MCF 10A (cell line): ENCODE measurements at regions not wholly inside any gene's neighbourhood (a gene's known extent, or its start where the extent isn't known, plus 50 kb on each side); places are given as distances from the start of the nearest gene placed in this dataset.

Source experiments
- BruUV-seq: library from RNA; stranded (reverse); fragments of 400-500 nt; replicated peaks from 2 replicates; lab custom pipeline; 2021; lab: Mats Ljungman, UMichigan
- CTCF ChIA-PET: fragments of 300-600 bp; sonication (Branson Sonifier 250); formaldehyde crosslinking; extraction: SDS; loops from one replicate; lab custom pipeline; 2021; ENCODE audit warnings: antibody characterized with exemption, inconsistent platforms; lab: Yijun Ruan, JAX
- POLR2A ChIA-PET: fragments of 300-600, 350-650 bp; sonication (Branson Sonifier 250); formaldehyde crosslinking; extraction: SDS; loops from one replicate; lab custom pipeline; 2020; ENCODE audit warnings: antibody characterized with exemption, inconsistent platforms; lab: Yijun Ruan, JAX
- DNase-seq: peaks from one replicate; pipeline ENCODE4 v3.0.0-alpha.2; 2018; ENCODE audit not compliant: unreplicated experiment
- H3K27ac Mint-ChIP-seq: one replicate; pipeline ENCODE4 v1.8.0; 2022; ENCODE audit warnings: mild to moderate bottlenecking, low read depth, mixed read lengths; ENCODE audit not compliant: unreplicated experiment
- H3K27me3 Mint-ChIP-seq: one replicate; pipeline ENCODE4 v1.8.0; 2022; ENCODE audit warnings: mixed read lengths; ENCODE audit not compliant: insufficient read depth, unreplicated experiment
- H3K36me3 Mint-ChIP-seq: one replicate; pipeline ENCODE4 v1.8.0; 2022; ENCODE audit warnings: mild to moderate bottlenecking, moderate library complexity, mixed read lengths; ENCODE audit not compliant: insufficient read depth, unreplicated experiment
- H3K4me1 Mint-ChIP-seq: one replicate; pipeline ENCODE4 v1.8.0; 2022; ENCODE audit warnings: mixed read lengths; ENCODE audit not compliant: insufficient read depth, unreplicated experiment
- H3K4me3 Mint-ChIP-seq: one replicate; pipeline ENCODE4 v1.8.0; 2022; ENCODE audit warnings: mild to moderate bottlenecking, moderate library complexity, mixed read lengths; ENCODE audit not compliant: unreplicated experiment
- H3K9me3 Mint-ChIP-seq: one replicate; pipeline ENCODE4 v1.8.0; 2022; ENCODE audit warnings: mixed read lengths; ENCODE audit not compliant: unreplicated experiment
- CTCF ChIP-seq: fragments of 200-600 bp; IDR thresholded peaks from one replicate; pipeline ENCODE4 v1.8.0; 2022; ENCODE audit warnings: antibody characterized with exemption, mild to moderate bottlenecking; ENCODE audit not compliant: unreplicated experiment
- intact Hi-C: fragments of 100-400 bp; cut with micrococcal nuclease; formaldehyde crosslinking; loops from 2 replicates; pipeline ENCODE4 v1.14.1; 2022

- DNase-seq, result no peak
- Mint-ChIP-seq H3K4me1 (peaks cover 19% of the 10 kb centered on the region), H3K27ac (no peak overlapping the region), H3K4me3 (no peak overlapping the region), H3K36me3 (no peaks in the 10 kb centered on the region), H3K9me3 (no peaks in the 10 kb centered on the region), H3K27me3 (no peaks in the 10 kb centered on the region)
- ChIA-PET POLR2A (interaction anchor here (1.4 to 2.0 kb wide), 2 partner anchors 9 to 127 kb away, joined by 3 to 6 read pairs; no protein-coding TSS in a partner anchor), CTCF (interaction anchor here (1.3 to 1.4 kb wide), 2 partner anchors 23 to 258 kb away, joined by 3 read pairs; no protein-coding TSS in a partner anchor)
- no peak for TF ChIP-seq CTCF
- intact Hi-C loops, result no loop called here
- no TSS peak for BruUV-seq
Observed at GRCh38 chr2:47300081-47300480, 69.0 kb upstream of the EPCAM start.

DNA sequence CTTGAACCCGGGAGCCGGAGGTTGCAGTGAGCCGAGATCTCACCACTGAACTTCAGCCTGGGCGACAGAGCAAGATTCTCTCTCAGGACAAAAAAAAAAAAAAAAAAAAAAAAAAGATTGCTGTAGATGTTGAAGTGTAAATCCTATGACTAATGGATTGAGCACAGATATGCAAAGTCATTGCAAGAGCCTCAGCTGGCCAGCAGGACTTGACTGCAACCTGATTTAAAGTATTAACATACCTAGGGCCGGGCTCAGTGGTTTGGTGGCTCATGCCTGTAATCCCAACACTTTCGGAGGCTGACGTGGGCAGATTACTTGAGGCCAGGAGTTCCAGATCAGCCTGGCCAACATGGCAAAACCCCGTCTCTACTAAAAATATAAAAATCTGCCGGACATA, 69.6 kb upstream of the EPCAM start:
- peaks cover 19% of the 10 kb centered on the region for H3K4me1 Mint-ChIP-seq
- no peaks in the 10 kb centered on the region for H3K9me3 Mint-ChIP-seq
- intact Hi-C loops, result no loop called here
- no peaks in the 10 kb centered on the region for H3K27me3 Mint-ChIP-seq
- ChIA-PET POLR2A (interaction anchor here (0.7 to 2.0 kb wide), 2 partner anchors 17 to 127 kb away, joined by 3 to 6 read pairs; no protein-coding TSS in a partner anchor), CTCF (no interaction called here)
- no TSS peak for BruUV-seq
- no peak for TF ChIP-seq CTCF
- H3K36me3 Mint-ChIP-seq, result no peaks in the 10 kb centered on the region
- DNase-seq, result peak; percentile 65
- no peak overlapping the region for H3K4me3 Mint-ChIP-seq
- H3K27ac Mint-ChIP-seq, result no peak overlapping the region

- DNase-seq, result no peak
- no TSS peak for BruUV-seq
- no peaks in the 10 kb centered on the region for H3K27me3 Mint-ChIP-seq
- ChIA-PET CTCF (no interaction called here), POLR2A (no interaction called here)
- H3K36me3 Mint-ChIP-seq, result no peaks in the 10 kb centered on the region
- H3K4me3 Mint-ChIP-seq, result no peak overlapping the region
- H3K9me3 Mint-ChIP-seq, result no peaks in the 10 kb centered on the region
- H3K27ac Mint-ChIP-seq, result no peak overlapping the region
- peaks cover 16% of the 10 kb centered on the region for H3K4me1 Mint-ChIP-seq
- no peak for TF ChIP-seq CTCF
- intact Hi-C loops, result no loop called here
Observed at GRCh38 chr2:47298771-47299170, 70.3 kb upstream of the EPCAM start.

GRCh38 chr2:47297767-47298425, 71.2 kb upstream of the EPCAM start:
- CTCF ChIA-PET, result interaction anchor here (1.2 to 1.7 kb wide), 2 partner anchors 25 to 26 kb away, joined by 3 to 6 read pairs; no protein-coding TSS in a partner anchor
- H3K9me3 Mint-ChIP-seq, result no peaks in the 10 kb centered on the region
- H3K27ac Mint-ChIP-seq, result no peak overlapping the region
- TF ChIP-seq CTCF, result no peak
- DNase-seq, result peak; percentile 53
- H3K4me1 Mint-ChIP-seq, result peaks cover 8% of the 10 kb centered on the region
- no TSS peak for BruUV-seq
- H3K27me3 Mint-ChIP-seq, result no peaks in the 10 kb centered on the region
- no peaks in the 10 kb centered on the region for H3K36me3 Mint-ChIP-seq
- H3K4me3 Mint-ChIP-seq, result no peak overlapping the region
- POLR2A ChIA-PET, result interaction anchor here (0.5 to 1.9 kb wide), 3 partner anchors 9 to 306 kb away, joined by 3 to 5 read pairs (median 5); no protein-coding TSS in a partner anchor
- intact Hi-C loops, result no loop called here
